Heart left ventricle (tissue), 13 donors: ENCODE measurements at regions not wholly inside any gene's neighbourhood (a gene's known extent, or its start where the extent isn't known, plus 50 kb on each side); places are given as distances from the start of the nearest gene placed in this dataset.

Source experiments
- POLR2A ChIP-seq, 2 donors: fragments of 450-650 bp; IDR thresholded peaks; one replicate each; pipeline ENCODE4 v1.6.1; 2017; ENCODE audit warnings: antibody characterized with exemption in 2 of 2, mild to moderate bottlenecking in 2 of 2, moderate library complexity in 2 of 2
- TF ChIP-seq, protein P1 (sequence below), 12 donors: fragments of 200-600 bp; sonication (generic) in 4 of 12; IDR thresholded peaks; one replicate each; pipeline versions ENCODE4 v1.5.0 to v1.8.0; 2018 to 2022; ENCODE audit warnings: antibody characterized with exemption in 12 of 12, mild to moderate bottlenecking in 5 of 12
- donor health status: ischemic (EF 13 %, LVEDD 7.1; RV severe dilation, severe dysfunction).
- donor health status: DM: no; HTN: yes; CAD: no.
- donor health status: DM: no; HTN: no; CAD: no.
- donor health status: ischemic (EF 25% LVEDD 6.9; RV normal size, moderate dysfunction).
- donor health status: ischemic (EF 25% LVEDD 5.7; RV mildly dilated, moderate dysfunction).
- donor health status: ischemic (EF 35%, LVEDD 5.7; RV mildly dilated, moderate dysfunction).
- donor health status: nonischemic (EF 11% LVEDD 7.7; RV severe dilation, severe dysfunction).
- donor health status: DM: yes; HTN: yes; CAD: no.
- donor health status: PGD.
- donor health status: ischemic (EF 29% LVEDD 5.4; RV normal size, mild dysfunction).
- donor health status: nonischemic (EF 23%, LVEDD 6.1; RV moderate dilation, normal function).

GRCh38 chr16:13414154-13414553 lies 505.8 kb upstream of the ERCC4 start:
- TF ChIP-seq, protein P1, sequence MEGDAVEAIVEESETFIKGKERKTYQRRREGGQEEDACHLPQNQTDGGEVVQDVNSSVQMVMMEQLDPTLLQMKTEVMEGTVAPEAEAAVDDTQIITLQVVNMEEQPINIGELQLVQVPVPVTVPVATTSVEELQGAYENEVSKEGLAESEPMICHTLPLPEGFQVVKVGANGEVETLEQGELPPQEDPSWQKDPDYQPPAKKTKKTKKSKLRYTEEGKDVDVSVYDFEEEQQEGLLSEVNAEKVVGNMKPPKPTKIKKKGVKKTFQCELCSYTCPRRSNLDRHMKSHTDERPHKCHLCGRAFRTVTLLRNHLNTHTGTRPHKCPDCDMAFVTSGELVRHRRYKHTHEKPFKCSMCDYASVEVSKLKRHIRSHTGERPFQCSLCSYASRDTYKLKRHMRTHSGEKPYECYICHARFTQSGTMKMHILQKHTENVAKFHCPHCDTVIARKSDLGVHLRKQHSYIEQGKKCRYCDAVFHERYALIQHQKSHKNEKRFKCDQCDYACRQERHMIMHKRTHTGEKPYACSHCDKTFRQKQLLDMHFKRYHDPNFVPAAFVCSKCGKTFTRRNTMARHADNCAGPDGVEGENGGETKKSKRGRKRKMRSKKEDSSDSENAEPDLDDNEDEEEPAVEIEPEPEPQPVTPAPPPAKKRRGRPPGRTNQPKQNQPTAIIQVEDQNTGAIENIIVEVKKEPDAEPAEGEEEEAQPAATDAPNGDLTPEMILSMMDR (IDR thresholded peaks at IDR 0.05), result no peak
- TF ChIP-seq POLR2A (IDR thresholded peaks at IDR 0.05), result no peak
